ENCODE measurements at regions not wholly inside any gene's neighbourhood (a gene's known extent, or its start where the extent isn't known, plus 50 kb on each side); places are given as distances from the start of the nearest gene placed in this dataset.

DNA sequence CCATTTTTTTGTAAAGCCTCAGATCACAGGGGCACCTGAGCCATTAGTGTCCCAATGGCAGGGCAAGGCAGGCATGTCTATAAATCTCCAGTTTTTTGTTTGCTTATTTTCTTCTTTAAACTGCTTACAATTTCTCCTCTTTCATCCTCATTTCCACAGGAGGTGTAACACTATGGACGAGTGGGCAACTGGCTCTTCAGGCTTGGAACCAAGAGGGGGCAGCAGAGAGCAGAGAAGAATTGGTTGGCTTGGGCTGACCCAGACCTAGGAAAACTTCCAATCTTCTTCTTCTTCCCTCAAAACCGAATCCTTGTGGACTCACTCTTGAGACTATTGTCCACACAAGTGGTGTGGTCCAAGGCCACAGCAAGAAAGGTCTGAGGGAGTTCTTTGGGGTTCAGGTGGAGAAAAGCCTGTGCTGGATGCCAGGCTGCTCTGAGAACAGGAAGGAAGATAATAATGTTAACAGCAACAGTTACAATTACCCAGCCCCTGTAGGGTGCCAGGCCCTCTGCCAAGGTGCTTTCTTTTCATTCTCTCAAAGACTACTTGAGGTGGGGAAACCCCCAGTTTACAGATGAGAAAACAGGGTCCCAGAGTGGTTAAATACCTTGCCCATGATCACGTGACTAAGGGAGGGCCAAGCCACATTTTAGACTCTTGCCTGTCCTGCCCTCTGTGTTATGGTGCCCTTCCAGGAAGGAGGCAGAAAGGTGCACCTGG is 70.7 kb upstream of the E2F8 start:
- POLR2A ChIA-PET = no interaction called here
- intact Hi-C loops (cut with micrococcal nuclease; ENCODE audit: unreplicated experiment) = loop anchor here (1.0 kb wide), 1 partner anchor 242 kb away; no protein-coding TSS in a partner anchor

GRCh38 chr11:19307498-19307897 is 66.8 kb upstream of the E2F8 start:
- H3K27me3 ChIP-seq (ENCODE audit: control insufficient read depth, insufficient read depth, low read length) = peaks cover 6% of the 10 kb centered on the region
- H3K27ac ChIP-seq (ENCODE audit: low read length) = no peak overlapping the region
- no TSS peak for BruUV-seq (replicated peaks)
- intact Hi-C loops (cut with micrococcal nuclease; ENCODE audit: unreplicated experiment) (no loop called here), in situ Hi-C loops (cut with HindIII; ENCODE audit: low pct_unique_long_range_greater_than_20kb, low sequenced_read_pairs) (no loop called here)
- ChIA-PET POLR2A (no interaction called here), CTCF (no interaction called here)
- no peaks in the 10 kb centered on the region for H3K4me1 ChIP-seq (ENCODE audit: control insufficient read depth, insufficient read depth, low read length)
- TF ChIP-seq SIN3A (IDR thresholded peaks at IDR 0.05; ENCODE audit: borderline replicate concordance, insufficient read depth, low read depth, low read length) = no peak
- TF ChIP-seq, protein P1, sequence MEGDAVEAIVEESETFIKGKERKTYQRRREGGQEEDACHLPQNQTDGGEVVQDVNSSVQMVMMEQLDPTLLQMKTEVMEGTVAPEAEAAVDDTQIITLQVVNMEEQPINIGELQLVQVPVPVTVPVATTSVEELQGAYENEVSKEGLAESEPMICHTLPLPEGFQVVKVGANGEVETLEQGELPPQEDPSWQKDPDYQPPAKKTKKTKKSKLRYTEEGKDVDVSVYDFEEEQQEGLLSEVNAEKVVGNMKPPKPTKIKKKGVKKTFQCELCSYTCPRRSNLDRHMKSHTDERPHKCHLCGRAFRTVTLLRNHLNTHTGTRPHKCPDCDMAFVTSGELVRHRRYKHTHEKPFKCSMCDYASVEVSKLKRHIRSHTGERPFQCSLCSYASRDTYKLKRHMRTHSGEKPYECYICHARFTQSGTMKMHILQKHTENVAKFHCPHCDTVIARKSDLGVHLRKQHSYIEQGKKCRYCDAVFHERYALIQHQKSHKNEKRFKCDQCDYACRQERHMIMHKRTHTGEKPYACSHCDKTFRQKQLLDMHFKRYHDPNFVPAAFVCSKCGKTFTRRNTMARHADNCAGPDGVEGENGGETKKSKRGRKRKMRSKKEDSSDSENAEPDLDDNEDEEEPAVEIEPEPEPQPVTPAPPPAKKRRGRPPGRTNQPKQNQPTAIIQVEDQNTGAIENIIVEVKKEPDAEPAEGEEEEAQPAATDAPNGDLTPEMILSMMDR (IDR thresholded peaks at IDR 0.05) = no peak
- H3K36me3 ChIP-seq (ENCODE audit: control insufficient read depth, insufficient read depth, low read length) = no peaks in the 10 kb centered on the region
- ATAC-seq = no peak
- H3K9me3 ChIP-seq (ENCODE audit: control insufficient read depth, insufficient read depth, low read depth, low read length) = no peaks in the 10 kb centered on the region
- DNase-seq (ENCODE audit: low read depth, low spot score) = no peak
- H3K4me3 ChIP-seq (ENCODE audit: low read depth in 2 of 2, low read length in 2 of 2) = no peak overlapping the region

More for the DNA sequence above, 70.7 kb upstream of the E2F8 start:
- Histone ChIP-seq H3K27me3 (ENCODE audit: control insufficient read depth, insufficient read depth, low read length) (peaks cover 2% of the 10 kb centered on the region), H3K27ac (ENCODE audit: low read length) (no peak overlapping the region), H3K4me3 (ENCODE audit: low read depth in 2 of 2, low read length in 2 of 2) (no peak overlapping the region), H3K4me1 (ENCODE audit: control insufficient read depth, insufficient read depth, low read length) (no peaks in the 10 kb centered on the region), H3K9me3 (ENCODE audit: control insufficient read depth, insufficient read depth, low read depth, low read length) (no peaks in the 10 kb centered on the region), H3K36me3 (ENCODE audit: control insufficient read depth, insufficient read depth, low read length) (no peaks in the 10 kb centered on the region)
- CTCF ChIA-PET = interaction anchor here (0.6 kb wide), 1 partner anchor 97 kb away, joined by 4 read pairs; no protein-coding TSS in a partner anchor
- TF ChIP-seq, protein P2, sequence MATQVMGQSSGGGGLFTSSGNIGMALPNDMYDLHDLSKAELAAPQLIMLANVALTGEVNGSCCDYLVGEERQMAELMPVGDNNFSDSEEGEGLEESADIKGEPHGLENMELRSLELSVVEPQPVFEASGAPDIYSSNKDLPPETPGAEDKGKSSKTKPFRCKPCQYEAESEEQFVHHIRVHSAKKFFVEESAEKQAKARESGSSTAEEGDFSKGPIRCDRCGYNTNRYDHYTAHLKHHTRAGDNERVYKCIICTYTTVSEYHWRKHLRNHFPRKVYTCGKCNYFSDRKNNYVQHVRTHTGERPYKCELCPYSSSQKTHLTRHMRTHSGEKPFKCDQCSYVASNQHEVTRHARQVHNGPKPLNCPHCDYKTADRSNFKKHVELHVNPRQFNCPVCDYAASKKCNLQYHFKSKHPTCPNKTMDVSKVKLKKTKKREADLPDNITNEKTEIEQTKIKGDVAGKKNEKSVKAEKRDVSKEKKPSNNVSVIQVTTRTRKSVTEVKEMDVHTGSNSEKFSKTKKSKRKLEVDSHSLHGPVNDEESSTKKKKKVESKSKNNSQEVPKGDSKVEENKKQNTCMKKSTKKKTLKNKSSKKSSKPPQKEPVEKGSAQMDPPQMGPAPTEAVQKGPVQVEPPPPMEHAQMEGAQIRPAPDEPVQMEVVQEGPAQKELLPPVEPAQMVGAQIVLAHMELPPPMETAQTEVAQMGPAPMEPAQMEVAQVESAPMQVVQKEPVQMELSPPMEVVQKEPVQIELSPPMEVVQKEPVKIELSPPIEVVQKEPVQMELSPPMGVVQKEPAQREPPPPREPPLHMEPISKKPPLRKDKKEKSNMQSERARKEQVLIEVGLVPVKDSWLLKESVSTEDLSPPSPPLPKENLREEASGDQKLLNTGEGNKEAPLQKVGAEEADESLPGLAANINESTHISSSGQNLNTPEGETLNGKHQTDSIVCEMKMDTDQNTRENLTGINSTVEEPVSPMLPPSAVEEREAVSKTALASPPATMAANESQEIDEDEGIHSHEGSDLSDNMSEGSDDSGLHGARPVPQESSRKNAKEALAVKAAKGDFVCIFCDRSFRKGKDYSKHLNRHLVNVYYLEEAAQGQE (IDR thresholded peaks at IDR 0.05; ENCODE audit: insufficient read depth in 1 of 2, low read depth in 2 of 2, low read length in 1 of 2) = no peak
- TF ChIP-seq, protein P1 (IDR thresholded peaks at IDR 0.05) = peak; percentile 88
- peak; percentile 92 for ATAC-seq
- DNase-seq (ENCODE audit: low read depth, low spot score) = peak; percentile 41
- BruUV-seq (replicated peaks) = no TSS peak
- in situ Hi-C loops (cut with HindIII; ENCODE audit: low pct_unique_long_range_greater_than_20kb, low sequenced_read_pairs) = no loop called here
